ENCODE measurements at regions not wholly inside any gene's neighbourhood (a gene's known extent, or its start where the extent isn't known, plus 50 kb on each side); places are given as distances from the start of the nearest gene placed in this dataset.

DNA sequence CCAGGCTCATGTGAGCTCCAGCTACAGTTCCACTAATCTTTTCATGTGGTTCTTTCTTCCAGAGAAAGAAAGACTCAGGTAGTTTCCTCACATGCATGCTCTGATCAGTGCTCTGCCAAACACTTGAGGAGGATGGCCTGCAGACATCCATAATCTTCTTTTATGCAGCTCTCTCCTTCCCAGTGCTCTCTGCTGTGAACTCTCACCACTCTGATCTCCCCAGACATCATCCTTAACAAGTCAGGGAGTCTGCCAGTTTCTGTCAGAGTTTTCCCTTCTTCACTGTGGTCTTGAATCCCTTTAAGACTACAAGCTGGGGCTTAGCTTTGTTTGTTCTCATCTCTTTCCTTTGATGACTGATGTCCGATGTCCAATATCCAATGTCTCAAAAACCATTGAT, 203.4 kb upstream of the PRKCQ start:
- Histone ChIP-seq H3K27me3 (peaks cover 7% of the 10 kb centered on the region), H3K9me3 (no peaks in the 10 kb centered on the region), H3K36me3 (no peaks in the 10 kb centered on the region), H3K4me3 (no peak overlapping the region), H3K4me1 (no peaks in the 10 kb centered on the region), H3K27ac (no peak overlapping the region)
- ATAC-seq (no peak), DNase-seq (no peak)
- intact Hi-C loops (cut with DNase I): no loop called here
- TF ChIP-seq, protein P1, sequence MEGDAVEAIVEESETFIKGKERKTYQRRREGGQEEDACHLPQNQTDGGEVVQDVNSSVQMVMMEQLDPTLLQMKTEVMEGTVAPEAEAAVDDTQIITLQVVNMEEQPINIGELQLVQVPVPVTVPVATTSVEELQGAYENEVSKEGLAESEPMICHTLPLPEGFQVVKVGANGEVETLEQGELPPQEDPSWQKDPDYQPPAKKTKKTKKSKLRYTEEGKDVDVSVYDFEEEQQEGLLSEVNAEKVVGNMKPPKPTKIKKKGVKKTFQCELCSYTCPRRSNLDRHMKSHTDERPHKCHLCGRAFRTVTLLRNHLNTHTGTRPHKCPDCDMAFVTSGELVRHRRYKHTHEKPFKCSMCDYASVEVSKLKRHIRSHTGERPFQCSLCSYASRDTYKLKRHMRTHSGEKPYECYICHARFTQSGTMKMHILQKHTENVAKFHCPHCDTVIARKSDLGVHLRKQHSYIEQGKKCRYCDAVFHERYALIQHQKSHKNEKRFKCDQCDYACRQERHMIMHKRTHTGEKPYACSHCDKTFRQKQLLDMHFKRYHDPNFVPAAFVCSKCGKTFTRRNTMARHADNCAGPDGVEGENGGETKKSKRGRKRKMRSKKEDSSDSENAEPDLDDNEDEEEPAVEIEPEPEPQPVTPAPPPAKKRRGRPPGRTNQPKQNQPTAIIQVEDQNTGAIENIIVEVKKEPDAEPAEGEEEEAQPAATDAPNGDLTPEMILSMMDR (IDR thresholded peaks at IDR 0.05): no peak

DNA sequence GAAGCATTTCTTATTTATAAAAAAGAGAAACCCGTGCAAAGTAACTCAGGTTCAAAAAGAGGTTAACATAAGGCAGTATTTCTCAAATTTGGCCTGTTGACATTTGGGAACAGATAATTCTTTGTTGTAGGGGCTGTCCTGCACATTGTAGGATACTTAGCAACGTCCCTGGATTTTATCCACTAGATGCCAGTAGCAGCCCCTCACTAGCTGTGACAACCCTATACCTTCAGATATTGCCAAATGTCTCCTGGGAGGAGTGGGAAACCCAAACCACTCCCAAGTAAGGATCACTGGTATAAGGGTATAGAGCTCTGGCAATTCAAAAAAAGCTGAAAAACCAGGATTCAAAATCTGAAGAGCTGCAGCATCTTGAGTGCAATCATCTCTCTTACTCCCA, 202.3 kb upstream of the PRKCQ start:
- intact Hi-C loops (cut with DNase I): no loop called here
- Histone ChIP-seq H3K4me1 (no peaks in the 10 kb centered on the region), H3K27me3 (peaks cover 9% of the 10 kb centered on the region), H3K27ac (no peak overlapping the region), H3K9me3 (no peaks in the 10 kb centered on the region), H3K36me3 (no peaks in the 10 kb centered on the region), H3K4me3 (no peak overlapping the region)
- no peak for DNase-seq
- ATAC-seq: no peak
- TF ChIP-seq, protein P1 (IDR thresholded peaks at IDR 0.05): no peak

DNA sequence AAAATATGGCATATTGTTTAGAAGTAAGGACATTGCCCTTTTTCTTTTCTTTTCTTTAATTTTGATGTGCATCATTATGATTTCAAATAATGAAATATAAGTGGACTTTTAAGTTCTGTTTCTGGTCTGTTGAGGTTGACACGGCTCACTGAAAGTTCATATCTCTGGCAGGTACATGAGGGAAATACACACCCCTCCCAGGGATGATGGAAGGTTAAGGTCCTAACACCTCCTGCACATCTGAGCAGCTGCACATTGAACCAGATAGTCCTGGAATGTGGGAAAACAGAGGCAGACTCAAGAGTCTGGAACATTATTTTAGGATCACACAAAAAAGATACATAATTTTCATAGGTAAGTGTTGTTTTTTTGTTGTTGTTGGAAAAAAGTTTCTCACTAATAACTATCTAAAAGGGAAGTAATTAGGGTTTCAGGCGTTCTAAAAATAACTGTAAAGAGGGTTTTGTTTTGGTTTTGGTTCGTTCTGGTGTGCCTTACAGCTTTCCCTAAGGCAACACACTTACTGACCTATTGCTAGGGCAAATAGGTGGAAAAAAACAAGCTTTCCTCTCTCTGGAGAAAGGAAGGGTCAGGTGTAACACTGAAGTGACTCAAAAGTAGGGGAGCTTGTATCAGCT, 201.2 kb upstream of the PRKCQ start:
- intact Hi-C loops (cut with DNase I): no loop called here
- DNase-seq (no peak), ATAC-seq (no peak)
- H3K9me3 ChIP-seq: no peaks in the 10 kb centered on the region
- H3K4me1 ChIP-seq: no peaks in the 10 kb centered on the region
- H3K27ac ChIP-seq: no peak overlapping the region
- peaks cover 10% of the 10 kb centered on the region for H3K27me3 ChIP-seq
- H3K4me3 ChIP-seq: no peak overlapping the region
- TF ChIP-seq, protein P1 (IDR thresholded peaks at IDR 0.05): no peak
- H3K36me3 ChIP-seq: no peaks in the 10 kb centered on the region

DNA sequence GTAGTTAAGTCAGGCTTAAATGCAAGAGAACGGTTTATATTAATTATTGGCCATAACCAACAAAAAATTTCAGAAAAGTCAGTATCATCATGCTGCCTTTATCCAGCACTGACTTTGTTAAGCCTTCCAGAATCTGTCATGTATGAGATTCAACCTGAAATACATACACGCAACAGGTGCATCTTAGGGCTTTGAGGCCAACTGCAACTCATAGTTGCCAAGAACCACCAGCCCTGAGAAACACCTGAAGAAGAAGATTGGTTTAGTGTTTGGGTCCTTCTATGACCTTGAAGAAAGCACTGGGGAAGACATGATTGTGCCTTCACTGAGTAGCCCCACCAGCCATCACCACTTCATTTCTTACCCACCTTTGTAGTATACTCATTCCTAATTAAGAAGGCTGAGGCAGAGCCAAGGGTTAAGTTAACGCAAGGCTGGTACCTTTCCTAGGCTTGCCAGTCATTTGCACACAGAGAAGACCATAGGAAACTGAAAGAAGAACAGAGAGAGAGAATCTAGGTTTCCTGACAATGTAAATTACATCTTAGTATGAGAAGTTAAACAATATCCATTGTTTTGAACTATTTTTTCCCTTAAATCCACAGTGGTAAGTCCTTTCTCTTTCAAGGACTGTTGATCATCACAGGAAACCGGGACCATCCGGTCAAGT, 200.1 kb upstream of the PRKCQ start:
- TF ChIP-seq, protein P1 (IDR thresholded peaks at IDR 0.05): no peak
- no peak overlapping the region for H3K4me3 ChIP-seq

DNA sequence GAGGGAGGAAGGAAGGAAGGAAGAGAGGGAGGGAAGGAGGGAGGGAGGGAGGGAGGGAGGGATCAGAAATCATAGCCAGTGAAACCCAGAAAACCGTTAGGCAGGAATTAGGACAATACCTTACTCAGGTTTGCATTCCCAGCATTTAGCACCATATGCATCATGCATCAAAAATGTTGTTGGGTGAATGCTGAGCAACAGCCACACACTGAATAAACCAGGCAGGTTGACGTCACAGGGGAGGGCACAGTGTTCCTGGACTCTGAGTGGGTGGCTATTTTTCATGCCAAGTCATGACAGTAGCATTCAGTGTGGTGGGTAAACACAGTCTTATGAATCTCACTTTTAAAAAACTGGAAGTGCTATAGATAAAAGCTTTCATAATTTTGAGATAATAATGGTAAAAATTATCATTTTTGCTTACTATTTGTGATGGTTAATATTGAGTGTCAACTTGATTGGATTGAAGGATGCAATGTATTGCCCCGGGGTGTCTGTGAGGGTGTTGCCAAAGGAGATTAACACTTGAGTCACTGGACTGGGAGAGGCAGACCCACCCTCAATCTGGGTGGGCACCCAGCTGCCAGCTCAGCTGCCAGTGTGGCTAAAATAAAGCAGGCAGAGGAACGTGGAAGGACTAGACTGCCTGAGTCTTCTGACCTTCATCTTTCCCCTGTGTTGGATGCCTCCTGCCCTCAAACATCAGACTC, 199.1 kb upstream of the PRKCQ start:
- H3K27me3 ChIP-seq: peaks cover 4% of the 10 kb centered on the region
- ATAC-seq: peak; percentile 71
- no peaks in the 10 kb centered on the region for H3K4me1 ChIP-seq
- no peak overlapping the region for H3K27ac ChIP-seq
- no peaks in the 10 kb centered on the region for H3K36me3 ChIP-seq
- no peaks in the 10 kb centered on the region for H3K9me3 ChIP-seq
- H3K4me3 ChIP-seq: no peak overlapping the region
- TF ChIP-seq, protein P1 (IDR thresholded peaks at IDR 0.05): no peak
- intact Hi-C loops (cut with DNase I): no loop called here
- DNase-seq: no peak

More for the DNA sequence above, 200.1 kb upstream of the PRKCQ start:
- ATAC-seq: no peak
- H3K27ac ChIP-seq: no peak overlapping the region
- H3K27me3 ChIP-seq: peaks cover 4% of the 10 kb centered on the region
- no peaks in the 10 kb centered on the region for H3K9me3 ChIP-seq
- H3K36me3 ChIP-seq: no peaks in the 10 kb centered on the region
- intact Hi-C loops (cut with DNase I): no loop called here
- no peaks in the 10 kb centered on the region for H3K4me1 ChIP-seq
- DNase-seq: no peak
